Ecto neural progenitor cell (in vitro differentiated cells): ENCODE measurements at regions not wholly inside any gene's neighbourhood (a gene's known extent, or its start where the extent isn't known, plus 50 kb on each side); places are given as distances from the start of the nearest gene placed in this dataset.
A peak's percentile ranks its signal among the peaks of the same experiment; 100 is the strongest.

Experiments
- DNase-seq: peaks from one replicate; pipeline ENCODE4 v3.0.0-alpha.2; 2018; ENCODE audit warnings: low spot score

DNA sequence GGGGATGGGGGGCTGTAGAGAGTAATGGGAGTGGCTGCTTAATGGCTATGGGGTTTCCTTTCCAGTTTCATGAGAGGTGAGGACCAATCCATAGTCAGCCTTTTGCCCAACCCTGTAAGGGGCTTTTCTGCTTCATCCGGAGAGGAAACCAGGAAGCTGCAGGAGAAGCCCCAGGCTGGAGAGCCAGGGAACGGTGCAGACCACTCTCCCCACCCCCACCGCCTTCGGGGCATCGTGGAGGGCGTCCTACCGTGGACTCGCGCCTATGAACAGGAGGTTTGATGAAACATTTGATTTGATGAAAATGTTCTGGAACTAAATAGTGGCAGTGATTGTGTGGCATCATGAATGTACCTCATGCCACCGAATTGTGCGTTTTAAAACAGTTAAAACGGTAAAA, 204.3 kb upstream of the DIO3 start:
- DNase-seq, result no peak

- no peak for DNase-seq
These were observed 203.6 kb upstream of the DIO3 start for GRCh38 chr14:101357559-101358319.

DNA sequence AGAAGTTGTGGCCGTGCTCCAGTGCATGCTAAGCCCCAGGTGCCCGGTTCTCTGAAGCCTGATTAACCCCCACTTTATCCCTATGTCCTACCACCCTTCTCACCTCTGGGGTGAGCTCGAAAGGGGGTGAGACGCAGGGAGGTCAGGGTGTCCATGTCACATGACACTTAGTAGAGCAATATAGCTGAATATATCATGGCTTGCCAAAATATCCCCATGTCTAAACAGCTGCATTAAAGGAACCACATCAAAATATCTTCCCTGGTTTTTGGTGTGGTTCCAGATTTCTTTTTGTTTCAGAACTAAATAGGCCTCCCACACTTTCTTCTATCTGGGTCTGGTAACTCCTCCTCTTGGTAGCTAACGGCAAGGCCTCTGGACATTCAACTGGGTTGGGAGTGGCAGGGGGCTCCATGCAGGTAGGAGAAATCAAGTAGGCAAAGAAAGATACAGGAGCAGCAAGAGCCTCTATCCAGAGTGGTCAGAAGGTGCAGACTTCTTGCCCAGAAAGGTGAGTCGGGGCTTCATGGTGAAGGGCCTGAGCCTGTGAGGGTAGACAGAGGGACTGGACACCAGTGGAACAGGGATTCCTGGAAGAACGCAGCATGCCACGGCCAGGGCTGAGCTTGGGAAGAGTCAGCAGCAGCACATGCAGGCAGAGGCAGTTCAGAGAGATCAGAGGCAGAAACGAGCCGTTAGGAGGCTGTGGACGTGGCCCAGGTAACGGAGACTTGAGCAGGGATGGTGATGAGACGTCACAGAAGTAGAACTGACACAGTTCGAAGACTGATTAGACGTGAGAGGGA, 202.8 kb upstream of the DIO3 start:
- no peak for DNase-seq

GRCh38 chr14:101359221-101360053, 201.9 kb upstream of the DIO3 start:
- DNase-seq, result no peak

DNA sequence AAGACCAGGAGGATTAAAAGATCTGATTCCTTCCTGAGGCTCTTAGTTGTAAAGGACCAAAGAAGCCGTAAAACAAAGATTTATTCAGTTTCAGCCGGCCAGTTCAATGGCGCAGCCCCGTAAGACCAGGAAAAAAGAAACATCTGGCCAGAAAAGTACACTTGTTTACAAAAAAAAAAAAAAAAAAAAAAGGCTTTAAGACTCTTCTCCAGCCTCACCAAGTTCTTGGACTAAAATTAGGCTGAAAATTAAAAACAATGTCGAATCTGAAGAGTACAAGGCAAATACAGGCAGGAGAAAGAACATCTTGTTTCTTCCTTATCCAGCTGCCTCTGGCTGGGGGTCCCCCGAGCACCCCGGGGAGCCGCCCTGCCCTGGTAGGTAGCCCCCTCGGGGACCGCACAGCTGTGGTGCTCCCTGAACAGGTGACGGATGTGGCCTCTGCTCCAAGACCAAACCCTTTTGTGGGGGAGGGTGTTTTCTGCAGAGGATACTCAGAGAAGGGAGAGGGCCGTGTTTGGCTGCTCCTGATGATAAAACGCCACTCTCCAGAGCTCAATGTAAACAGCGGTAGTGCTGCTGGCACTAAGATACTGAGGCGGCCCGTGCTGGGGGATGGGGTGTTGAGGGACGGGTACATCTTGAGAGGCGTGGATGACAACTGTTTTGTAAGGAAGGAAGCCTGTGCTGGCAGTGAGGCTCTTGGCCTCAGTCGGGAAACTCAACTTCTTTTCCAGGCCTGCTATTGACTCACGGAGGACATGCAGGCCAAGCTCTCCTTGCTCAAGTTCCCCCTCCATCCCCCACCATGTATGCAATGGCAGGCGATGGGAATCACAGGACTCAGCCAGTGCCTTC, 201.0 kb upstream of the DIO3 start:
- no peak for DNase-seq

- no peak for DNase-seq
These were observed 200.3 kb upstream of the DIO3 start for GRCh38 chr14:101361044-101361443.

DNA sequence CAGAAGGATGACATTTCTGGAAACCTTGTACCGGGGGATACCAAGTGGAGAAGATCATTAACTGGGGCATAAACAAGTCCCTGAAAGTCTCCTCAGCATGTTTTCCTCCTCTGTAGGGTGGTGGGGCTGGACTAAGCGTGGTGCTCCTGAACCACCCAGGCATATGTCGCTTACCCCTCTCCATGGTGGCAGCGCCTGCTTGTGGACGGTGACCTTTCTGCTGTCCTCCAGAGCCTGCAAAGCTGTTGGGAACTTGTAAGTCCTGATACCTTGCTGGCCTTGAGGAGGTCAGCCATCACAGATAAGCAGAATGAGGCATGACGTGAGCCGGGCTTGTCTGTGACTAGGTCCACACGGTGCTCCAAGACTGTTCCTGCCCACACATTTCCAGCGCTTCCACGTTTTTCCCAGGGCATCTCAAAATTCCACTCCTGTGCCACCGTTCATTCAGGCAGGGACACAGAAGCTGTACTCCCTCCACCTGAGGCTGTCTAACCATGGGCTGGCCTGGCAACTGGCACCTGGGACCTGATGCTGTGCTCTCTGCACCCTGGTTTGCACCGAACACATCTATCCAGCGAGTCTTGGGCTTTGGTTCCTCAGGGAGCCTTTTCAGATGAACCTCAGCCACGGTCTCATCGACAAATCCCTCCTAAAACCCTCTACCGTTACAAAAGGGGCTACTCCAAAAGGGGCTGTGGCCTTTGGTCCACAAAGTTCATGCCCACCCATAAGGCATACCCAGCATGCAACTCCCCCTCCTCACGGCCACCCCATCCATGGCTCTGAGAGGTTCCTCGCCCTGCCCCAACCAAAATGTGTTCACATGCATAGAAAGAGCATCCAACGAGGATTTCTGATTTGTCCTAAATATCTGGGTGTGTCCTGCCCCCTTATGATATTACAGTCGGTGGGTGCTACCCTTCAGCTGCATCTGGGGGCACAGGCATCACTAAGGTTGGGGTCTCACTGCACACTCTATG, 199.6 kb upstream of the DIO3 start:
- no peak for DNase-seq

DNA sequence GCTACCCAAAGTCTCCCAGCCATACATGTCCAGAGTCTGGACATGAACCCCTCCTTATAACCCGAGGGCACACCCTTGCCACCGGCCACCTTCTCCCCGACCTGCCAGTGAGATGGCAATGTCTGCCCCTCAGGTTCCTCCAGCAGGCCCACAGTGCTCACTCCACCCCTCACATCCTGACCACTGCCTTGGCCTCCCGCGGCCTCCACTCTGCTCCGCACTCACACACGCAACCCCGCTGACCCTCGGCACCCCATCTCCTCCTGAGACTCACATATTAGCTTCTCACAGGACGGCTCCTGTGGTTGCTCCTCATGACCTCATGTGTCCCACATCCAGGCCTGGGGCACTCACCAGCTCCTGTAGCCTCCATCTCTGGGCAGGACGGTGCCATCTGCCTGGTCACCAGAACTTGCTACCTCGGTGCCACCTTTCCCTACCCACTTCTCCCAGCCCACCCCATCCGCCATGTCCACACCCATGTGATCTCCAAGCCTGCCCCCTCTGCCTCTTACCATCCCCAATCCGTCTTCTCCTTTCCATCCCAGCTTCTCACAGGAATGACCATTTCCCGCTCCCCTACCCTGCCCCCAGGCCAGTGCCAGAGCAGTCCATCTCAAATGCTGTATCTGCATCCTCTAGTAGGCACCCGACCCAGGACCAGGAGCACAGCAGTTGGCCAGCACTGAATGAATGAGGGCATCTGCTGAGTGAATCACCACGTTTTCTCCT, 198.6 kb upstream of the DIO3 start:
- DNase-seq, result no peak

DNA sequence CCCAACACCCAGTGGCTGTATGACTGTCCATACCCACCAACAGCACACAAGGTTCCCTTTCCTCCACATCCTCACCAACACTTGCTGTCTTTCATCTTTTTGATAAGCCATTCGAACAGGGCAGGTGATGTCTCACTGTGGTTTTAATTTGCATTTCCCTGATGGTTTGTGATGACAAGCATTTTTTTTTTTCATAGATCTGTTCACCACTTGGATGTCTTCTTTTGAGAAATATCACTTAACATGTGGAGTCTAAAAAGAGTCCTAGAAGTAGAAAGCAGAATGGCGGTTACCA, 198.1 kb upstream of the DIO3 start:
- DNase-seq, result no peak

- DNase-seq, result no peak
These were observed 197.4 kb upstream of the DIO3 start for GRCh38 chr14:101363880-101364391.

DNA sequence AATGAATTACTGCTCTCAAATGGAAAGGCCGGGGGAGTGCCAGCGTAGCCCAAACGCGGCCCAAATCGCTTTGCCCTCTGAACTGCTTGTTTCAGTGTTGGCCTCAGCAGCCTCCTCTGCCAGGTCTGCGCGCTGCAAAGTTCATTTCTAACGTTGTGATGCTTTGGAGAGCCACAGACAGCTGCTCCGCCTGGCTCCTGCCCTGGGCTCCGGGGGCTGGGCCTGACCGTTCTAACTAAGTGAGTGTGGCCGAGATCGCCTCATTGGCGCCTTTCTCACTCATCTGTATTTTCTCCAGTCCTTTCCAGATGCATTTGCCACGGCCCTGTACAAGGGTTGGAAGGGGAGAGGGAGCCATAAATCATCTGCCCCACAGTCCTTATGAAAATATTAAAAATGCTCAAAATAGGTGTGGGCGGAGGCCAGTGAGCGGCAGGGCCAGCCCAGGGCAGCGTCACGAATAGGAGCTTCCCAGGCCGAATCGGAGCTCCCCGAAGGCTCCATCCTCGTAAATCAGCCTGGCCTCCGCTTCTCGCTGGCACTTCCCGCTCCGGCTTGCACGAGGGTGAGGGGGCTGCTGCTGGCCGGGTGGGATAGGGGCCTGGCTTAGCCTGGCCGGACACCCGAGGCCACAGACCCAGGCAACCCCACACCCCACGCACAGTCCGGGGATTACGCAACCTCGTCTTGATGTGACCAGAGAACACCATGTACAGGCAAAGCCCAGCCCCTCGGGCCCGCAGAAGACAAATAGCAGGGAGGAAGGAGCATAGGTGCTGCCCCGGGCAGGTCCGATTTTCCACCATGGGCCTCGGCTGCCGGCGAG, 196.6 kb upstream of the DIO3 start:
- DNase-seq, result no peak

DNA sequence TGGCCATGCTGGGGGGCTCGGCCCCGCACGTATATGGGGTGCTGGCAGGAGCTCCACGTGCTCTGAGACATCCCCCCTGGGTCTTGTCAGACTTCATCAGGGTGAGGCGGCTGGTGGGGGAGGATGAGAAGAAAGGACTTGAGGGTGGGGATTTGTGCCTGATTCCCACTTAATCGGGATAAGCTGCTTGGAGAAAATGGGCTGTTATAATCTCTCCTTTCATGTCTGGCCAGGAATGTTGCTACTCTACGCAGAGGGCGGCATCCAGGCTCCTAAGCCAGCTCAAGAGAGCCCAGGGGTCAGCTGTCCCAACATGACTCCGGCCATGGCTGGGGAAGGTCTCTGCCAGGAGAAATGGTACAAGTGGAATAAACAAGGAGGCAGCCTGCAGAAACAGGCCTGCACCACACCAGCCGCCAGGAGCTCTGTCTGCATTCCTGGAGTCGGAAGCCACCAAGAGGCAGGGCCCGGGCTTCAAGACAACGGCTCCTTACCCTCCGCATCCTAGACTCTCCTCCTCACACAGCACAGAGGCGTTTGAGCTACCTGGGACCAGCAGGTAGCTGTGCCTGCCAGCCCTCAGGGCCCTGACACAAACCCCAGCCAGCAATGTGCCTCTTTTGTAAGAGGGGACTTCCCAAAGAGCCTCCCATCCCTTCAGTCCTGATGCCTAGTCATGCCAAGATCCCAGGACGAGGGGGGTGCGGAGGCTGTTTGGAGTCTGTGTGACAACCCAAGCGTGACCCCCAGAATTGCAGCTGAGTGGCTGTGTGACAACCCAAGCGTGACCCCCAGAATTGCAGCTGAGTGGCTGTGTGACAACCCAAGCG, 195.8 kb upstream of the DIO3 start:
- peak; percentile 84 for DNase-seq

DNA sequence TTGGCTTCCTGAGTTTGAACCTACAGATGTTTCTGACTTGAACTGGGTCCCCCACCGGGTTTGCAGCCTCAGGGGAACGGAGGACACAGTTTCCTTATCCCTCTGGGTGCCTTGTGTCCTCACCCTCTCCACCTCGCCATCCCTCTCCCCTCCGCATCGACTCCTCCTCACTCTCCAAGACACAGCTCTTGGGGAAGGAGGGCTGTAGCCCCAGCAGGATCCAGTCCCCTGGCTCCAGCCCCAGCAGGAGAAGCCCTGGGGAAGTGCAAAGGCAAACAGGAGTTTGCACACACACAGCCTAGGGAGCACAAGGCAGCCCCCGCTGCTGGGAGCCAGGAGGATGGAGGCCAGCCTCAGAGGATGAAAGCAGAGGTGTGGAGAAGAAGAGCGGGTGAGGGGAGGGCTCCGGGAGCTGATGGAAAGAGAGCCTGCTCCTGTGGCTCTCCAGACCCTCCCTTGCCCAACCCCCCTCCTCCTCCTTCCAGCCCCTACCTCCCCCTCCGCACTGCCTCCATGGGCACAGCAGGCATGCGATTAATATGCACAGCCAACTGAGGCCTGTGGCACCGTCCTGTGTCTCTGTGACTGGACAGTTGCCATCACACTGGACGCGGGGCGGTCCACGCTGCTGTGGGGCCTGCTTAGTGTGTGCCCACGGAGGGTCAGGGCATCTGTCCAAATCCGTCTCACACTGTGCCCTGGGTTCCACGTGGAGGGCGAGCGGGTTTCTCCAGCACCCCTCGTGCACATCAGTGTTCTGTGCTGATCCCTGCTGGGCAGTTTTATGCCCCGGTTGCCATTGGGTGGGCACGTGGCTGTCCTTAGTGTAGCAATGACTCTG, 193.7 kb upstream of the DIO3 start:
- no peak for DNase-seq

DNA sequence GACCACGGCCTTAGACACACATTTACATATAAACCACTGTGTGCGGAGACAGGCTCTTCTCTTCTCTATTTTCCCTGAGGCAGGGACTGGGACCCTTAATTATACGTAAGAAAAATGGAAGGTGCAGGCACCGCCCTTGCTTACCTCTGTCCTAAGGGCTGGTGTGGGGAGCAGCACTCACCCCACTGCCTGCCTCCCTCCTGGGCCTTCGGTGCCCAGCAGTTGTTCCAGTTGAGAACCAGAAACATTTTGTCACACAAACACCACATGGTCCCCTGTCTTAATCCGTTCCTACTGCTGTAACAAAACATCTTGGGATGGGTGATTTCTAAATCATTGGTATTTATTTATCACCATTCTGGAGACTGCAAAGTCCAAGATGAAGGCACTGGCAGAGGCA, 192.7 kb upstream of the DIO3 start:
- no peak for DNase-seq

DNA sequence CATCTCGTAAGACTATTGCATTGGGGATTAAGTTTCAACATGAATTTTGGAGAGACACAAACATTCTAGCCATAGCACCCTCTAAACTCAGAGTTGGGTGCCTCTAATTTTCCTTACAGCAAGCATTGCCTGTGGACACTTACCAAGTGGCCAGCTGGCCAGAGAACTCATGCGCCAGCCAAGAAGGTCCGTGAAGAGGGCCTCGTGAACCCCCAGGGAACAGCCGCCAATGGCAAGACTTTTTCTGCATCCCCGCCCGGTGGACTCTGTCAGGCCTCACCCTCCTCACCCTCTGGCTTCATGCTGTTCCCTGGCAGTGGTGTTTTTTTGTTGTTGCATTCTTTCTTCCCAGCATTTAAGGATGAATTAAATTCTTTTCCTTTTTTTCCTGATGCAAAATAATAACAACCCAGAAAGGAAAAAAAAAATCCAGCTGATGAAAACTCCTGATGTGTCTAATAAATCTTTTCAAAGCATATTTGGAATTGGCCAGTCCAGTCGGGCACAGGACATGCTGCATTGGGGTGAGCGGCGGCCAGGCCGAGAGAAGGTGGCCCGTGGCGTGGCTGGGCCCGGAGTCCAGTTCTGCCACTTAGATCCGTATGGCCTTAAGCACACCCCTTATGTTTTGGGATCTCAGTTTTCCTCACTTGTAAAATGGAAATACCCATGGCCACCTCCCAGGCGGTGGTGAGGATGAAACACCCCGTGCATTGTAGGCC, 191.9 kb upstream of the DIO3 start:
- DNase-seq, result no peak

GRCh38 chr14:101369916-101370592, 191.2 kb upstream of the DIO3 start:
- DNase-seq, result no peak
